Stimulated activated naive CD8-positive, alpha-beta T cell treated with anti-CD3 and anti-CD28 coated beads, Interleukin-15, Interleukin-2, amounts not matched to agents 100 U/mL and 50 U/mL, for 24 hours (primary cell): ENCODE measurements at regions not wholly inside any gene's neighbourhood (a gene's known extent, or its start where the extent isn't known, plus 50 kb on each side); places are given as distances from the start of the nearest gene placed in this dataset.
A peak's percentile ranks its signal among the peaks of the same experiment; 100 is the strongest.
"Not testable (repeated sequence)": the region's sequence is repeated elsewhere in the genome, so short reads cannot be mapped to it uniquely, and the experiment has no call there.

Experiments used
- ATAC-seq: fragments of 150-1000 bp; cut with Tn5 transposase; one replicate; pipeline ENCODE4 v1.10.0; 2021
- DNase-seq: peaks from one replicate; pipeline ENCODE4 v3.0.0; 2021

DNA sequence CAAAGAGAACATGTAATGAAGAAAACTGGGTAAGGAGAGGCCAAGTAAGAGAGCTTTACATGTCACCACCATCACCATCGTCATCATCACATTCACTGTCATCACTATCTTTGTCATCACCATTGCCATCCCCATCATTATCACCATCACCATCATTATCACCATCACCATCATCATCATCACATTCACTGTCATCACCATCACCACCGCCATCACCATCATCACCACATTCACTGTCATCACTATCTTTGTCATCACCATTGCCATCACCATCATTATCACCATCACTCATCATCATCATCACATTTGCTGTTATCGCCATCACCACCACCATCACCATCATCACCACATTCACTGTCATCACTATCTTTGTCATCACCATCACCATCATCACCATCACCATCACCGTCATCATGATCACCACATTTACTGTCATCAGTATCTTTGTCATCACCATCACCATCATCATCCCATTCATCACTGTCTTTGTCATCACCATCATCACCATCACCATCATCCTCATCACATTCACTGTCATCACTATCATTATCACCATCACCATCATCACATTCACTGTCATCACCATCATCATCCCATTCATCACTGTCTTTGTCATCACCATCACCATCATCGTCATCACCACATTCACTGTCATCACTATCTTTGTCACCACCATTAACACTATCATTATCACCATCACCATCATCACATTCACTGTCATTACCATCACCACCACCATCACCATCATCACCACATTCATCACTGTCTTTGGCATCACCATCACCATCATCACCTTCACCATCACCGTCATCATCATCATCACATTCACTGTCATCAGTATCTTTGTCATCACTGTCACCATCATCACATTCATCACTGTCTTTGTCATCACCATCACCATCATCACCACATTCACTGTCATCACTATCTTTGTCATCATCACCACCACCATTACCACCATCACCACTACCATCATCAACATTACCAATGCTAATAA, 172.3 kb downstream of the ERMARD start:
- no peak for DNase-seq
- ATAC-seq: no peak

DNA sequence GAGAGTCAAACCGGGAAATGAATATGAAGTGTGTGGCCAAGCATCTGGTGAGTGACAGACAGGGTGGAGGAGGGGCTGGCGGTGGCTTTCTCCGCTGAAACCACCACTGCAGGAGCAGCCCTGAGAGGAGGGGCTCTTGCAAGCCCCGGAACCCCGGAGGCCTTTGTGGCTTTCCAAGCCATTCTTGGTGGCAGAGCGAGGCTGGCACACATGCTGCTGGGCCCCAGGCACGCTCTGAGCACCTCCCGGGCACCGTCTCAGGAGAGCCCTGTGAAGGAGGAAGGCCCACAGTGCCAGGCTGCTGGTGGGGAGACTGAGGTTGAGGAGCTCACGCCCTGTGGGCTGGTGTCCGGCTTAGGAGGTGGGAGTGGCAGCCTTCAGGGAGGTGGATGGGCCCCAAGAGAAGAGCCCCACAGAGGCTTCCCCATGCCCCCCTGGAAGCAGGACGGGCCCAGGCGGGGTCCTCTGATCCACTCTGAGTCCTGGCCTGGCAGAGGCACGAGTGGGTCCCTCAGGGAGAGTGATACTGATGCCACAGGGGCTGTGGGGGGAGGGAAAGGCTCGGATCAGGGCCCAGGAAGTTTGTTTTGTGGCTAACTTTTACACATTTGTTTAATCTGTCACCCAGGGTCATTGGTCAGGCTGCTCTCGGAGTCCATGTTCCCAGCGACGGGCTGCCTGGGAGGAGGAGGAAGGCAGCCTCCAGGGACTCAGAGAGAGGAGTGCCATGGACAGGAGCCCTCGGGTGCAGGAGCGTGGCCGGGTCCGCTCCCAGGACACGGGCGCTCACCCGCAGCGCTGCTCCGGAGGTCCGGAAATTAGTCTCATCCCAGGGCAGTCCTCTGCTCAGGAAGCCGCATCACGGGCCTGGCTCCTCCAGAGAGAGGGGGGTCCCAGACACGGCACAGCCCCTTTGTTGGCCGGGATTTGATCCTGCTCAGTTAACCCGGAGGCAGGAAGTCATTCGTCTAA, 170.7 kb downstream of the ERMARD start:
- peak; percentile 69 for DNase-seq
- ATAC-seq: peak; percentile 89

DNA sequence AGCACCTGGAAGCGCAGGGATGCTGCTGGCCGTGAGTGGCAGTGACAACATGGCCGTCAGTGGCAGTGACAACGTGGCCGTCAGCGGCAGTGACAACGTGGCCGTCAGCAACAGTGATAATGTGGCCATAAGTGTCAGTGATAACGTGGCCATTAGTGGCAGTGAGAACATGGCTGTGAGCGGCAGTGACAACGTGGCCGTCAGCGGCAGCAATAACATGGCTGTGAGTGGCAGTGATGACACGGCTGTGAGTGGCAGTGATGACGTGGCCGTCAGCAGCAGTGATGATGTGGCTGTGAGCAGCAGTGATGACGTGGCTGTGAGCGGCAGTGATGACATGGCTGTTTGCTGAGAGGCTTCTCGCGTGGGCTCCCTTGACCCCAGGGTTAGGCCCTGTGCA, 169.8 kb downstream of the ERMARD start:
- ATAC-seq (no peak), DNase-seq (no peak)

DNA sequence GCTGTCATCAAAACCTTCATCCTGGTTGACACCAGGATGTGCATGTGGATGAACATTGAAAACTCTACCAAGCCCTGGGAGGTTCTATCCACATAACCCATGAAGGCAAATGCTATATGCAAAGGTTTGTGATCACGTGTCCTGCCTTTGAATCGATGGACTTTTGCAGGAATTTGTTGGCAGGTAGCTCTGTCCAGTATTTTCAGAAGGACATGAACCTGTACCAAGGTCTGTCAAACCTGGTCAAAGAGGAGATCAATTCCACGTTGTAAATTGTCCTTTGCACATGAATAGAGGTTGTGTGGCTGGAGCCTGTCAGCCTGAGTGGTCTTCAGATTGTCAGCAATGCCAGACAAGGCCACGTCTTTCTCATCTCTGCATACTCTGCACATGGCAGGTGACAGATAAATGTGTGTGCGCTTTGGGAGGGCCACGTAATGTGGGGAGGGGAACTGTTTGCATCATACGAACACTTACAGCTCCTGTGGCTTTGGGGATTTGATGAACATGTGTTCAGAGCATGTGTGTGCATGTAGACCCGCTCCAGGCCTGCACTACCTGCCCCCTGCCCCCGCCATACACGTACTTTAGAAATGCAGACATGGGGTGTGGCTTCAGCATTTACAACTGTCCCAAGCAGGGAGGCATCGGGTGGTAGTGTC, 169.1 kb downstream of the ERMARD start:
- no peak for DNase-seq
- no peak for ATAC-seq

DNA sequence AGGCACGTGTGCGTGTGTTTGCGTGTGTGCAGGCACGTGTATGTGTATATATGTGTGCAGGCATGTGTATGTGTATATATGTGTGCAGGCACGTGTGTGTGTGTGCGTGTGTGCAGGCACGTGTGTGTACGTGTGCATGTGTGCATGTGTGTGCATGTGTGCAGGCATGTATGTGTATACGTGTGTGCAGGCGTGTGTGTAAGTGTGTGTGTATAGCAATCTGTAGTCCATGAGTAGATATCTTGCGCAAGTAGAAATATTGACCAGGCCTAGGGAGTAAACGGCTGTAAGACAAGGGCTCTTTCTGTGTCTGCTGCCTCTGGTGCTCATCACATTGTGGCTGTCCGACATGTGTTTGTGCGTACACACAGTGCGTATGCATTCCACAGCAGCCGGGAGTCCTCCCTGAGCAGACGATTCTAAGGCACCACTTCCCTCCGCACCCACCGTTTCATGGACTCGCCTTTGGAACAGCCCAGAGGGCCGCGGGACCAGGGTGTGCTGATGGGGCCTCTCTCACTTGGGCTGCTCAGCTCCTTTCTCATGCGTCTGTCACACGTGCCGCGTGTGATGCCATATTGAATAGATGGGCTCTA, 167.6 kb downstream of the ERMARD start:
- DNase-seq (no peak), ATAC-seq (no peak)

DNA sequence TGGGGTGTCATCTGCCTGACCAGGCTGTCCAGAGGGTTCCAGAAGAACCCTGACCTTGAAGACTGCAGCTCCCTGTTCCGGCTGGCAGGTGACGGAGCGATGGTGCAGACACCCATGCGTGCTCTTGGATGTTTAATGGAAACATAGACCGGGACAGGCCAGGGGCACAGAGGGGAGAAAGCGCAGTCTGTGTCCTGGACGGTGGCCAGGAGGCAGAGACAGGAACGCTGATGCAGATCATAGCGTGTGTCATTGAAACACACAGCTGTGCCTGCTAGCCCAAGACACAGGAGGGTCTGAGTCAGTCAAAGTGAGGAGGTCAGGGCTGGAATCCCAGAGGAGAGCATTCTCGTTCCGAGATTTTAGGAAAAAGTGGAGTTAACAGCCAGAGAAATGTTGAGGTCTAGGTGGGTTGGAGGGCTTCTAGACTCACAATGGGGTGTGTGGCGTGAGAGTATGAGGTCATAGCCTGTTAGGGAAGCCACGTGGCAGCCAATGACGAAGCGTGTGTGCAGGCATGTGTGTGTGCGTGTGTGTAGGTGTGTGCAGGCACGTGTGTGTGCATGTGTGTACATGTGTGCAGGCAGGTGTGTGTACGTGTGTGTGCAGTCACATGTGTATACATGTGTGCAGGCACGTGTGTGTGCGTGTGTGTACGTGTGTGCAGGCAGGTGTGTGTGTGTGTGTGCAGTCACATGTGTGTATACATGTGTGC, 167.0 kb downstream of the ERMARD start:
- ATAC-seq (no peak), DNase-seq (no peak)

DNA sequence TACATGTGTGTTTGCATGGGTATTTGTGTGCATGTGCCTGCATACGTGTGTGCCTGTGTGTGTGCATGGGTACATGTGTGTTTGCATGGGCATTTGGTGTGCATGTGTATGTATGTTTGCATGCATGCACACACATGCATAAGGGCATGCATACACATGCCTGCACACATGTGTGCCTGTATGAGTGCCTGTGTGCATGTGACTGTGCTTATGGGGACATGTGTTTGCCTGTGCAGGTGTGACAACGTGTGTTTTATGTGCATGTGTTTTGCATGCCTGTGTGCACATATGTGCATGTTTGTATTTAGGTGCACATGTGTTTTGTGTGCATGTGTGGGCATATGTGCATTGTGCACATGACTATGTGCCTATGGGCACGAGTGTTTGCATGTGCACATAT, 165.7 kb downstream of the ERMARD start:
- ATAC-seq (no peak), DNase-seq (no peak)

DNA sequence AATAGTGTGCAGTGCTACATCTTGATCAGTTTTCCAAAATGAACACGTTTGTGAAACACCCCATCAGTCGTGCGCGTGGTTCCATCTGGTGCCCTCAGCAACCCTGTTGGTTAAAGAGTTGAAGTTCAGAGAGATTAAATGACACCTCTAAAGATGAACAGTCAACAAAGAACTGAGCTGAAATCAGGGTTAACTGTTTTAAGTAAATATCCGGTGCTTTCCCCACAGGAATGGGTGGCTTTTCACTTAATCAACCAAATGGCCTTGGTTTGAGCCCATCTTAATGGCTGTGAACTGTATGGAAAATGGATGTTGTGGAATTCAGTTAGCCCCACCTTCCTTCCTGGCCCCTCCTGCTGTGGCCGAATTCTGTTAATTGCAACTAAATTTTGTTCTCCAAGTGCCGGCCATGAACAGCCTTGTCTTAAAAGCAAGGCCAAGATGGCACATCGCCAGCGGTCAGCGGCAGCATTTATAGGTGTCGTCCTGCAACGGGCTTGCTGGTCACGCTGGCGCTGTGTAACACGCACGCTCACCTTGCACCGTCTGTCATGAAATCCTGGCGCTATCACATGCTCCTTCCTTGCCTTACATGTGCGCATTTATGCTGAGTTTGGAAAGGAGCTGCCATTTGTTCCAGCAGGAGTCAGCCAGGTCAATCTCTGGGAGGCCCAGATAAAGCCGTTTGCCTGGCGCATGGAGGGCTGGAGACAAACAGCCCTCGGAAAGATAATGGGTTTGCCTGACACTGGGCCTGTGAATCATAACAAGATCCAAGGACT, 164.5 kb downstream of the ERMARD start:
- ATAC-seq: no peak
- no peak for DNase-seq

DNA sequence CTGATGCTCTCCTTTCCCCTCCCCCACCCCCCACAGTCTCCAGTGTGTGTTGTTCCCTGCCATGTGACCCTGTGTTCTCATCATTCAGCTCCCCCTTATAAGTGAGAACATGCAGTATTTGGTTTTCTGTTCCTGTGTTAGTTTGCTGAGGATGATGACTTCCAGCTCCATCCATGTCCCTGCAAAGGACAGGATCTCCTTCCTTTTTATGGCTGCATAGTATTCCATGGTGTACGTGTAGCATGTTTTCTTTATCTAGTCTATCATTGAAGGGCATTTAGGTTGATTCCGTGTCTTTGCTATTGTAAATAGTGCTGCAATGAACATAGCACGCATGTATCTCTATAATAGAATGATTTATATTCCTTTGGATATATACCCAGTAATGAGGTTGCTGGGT, 162.3 kb downstream of the ERMARD start:
- not testable (repeated sequence) for ATAC-seq

DNA sequence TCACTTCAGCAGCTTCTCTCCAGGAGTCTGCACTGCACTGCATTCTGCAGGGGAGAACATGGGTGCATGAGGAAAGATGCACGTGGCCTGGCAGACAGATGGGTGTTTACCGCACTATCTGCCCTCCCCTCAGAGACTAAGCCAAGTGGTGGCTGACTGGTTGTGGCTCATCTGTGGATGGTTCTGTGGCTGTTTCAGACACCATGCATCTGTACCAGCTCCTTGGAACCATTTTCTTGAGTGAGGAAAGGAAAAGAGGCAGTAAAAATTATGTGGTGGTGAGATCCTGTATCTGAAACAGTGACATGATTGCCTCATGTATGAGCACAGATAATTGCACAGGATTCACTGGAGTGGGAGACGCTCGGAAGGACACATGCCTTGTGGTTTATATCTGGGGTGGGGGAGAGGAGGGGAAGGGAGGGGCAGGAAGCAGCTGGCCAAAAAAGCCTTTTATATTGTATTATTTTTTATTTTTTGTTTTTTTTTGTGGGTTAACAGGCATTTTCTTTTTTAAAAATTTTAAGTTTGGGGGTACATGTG, 161.7 kb downstream of the ERMARD start:
- no peak for ATAC-seq
- no peak for DNase-seq

More for the DNA sequence above, 162.3 kb downstream of the ERMARD start:
- DNase-seq: not testable (repeated sequence)

DNA sequence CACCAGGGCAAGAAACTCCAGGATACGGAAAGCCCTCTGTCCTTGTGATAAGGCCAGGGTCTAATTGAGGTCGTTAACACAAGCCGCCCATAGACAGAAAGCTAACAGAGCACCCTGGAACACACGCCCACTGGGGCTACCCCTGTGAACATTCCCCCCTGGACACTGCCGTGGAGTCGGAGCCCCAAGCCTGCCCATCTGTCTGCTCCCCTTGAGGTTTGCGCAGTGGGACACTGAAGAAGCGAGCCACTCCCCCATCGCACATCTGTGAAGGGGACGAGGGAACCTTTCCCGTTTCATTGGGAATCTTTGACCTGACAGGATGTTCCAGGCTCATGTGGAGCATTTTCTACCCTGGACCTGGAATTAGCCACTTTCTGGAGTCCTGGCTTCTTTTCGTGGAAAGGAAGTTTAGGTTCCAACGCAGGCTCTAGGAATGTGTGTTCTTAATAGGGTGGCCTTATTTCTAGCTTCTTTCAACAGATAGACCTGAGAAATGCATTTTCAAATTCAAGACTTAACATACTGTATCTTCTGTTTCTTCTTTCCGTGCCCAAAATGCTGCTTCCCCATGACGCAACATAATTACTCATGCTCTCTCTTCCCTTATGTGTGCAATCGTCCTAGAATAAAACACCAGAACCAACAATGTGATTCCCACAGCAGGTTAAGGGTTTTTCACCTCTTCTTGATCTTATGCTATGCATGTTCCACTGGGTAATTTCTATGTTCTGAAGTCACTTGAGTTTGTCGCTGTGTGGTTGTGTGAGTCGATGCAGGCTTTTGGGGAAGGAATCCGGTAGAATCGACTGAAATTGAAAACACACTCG, 161.1 kb downstream of the ERMARD start:
- ATAC-seq: no peak

DNA sequence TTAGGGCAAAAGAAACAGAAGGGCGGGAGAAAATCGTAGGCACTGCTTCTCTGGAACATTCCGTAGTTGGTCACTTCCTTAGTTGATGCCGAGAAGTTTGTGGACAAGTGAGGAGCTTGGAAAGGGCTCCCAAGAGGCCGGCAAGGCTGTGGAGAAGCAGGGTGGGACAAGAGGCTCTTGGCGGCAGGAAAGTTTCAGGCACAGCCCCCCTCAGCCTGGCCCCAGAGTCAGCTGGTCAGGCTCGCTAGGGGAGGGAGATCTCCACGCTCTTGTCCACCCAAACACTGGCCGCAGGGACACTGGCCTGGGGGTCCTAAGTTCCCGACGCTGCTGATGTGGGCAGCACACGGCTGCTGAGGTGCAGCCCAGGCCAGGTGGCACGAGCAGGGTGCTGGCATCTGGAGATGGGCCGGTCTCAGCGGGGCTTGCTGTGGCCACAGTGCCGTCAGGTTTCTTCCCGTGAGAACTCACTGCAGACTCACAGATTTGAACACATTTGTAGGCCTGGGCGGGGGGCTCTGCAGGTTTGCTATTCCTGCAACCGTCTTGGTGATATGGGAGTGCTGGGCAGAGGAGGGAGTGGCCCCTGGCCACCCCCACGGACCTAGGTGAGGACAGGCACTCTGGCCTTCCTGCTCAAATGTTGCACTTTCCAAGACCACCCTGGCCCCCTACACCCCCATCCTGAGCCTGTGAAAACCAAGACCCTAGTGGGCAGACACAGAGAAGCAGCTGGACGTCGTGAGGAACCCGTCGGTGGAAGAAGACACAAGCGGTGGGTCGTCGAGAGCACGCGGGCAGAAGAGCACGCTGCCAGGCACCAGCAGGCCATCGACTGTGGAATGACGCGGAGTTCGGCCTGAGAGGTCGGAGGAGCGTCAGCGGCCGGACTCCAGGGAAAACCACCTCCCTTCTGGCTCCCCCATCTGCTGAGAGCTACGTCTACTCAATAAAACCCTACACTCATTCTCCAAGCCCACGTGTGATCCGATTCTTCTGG, 160.1 kb downstream of the ERMARD start:
- DNase-seq (no peak), ATAC-seq (no peak)

More for the DNA sequence above, 161.1 kb downstream of the ERMARD start:
- no peak for DNase-seq

DNA sequence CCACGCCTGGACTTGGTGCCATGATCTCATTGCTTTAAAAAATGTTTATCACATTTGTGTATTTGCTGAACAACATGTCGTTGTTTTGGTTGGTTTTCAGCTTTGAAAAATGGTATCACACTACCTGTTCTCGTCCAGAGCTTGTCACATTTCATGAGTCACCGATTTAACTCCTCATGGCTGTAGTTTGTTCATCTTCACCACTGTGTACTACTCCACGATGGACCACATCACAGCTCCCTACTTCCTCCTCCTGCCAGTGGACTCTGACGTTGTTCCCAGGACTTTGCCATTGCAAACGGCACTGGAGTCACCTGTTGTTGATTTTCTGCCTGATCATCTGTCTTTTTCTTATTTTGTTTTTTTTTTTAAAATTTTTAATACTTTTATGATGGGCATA, 157.7 kb downstream of the ERMARD start:
- no peak for ATAC-seq
- DNase-seq: no peak

DNA sequence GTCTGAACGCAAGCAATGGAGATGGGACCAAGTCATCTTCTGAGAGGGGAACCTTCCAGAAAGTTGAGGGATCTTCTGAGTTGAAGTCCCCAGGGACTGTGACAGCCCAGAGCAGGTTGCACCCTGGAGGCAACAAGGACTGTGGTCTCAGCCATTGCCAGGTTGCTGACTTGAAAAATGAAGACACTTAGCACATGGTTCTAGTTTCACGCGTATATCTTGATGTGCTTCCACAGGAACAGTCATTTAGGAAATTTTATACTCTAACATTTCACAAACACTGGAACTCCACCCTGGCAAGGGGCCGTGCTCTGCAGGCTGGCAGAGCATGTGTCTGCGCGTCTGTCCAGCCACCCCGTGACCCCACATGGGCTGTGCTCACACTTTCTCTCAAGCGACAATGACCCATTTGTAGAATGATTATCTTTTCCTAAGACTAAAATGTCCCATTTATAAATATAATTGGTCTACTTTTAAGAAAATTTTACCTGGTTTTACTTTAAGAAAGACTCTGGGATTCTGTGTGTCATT, 157.0 kb downstream of the ERMARD start:
- DNase-seq (no peak), ATAC-seq (no peak)

DNA sequence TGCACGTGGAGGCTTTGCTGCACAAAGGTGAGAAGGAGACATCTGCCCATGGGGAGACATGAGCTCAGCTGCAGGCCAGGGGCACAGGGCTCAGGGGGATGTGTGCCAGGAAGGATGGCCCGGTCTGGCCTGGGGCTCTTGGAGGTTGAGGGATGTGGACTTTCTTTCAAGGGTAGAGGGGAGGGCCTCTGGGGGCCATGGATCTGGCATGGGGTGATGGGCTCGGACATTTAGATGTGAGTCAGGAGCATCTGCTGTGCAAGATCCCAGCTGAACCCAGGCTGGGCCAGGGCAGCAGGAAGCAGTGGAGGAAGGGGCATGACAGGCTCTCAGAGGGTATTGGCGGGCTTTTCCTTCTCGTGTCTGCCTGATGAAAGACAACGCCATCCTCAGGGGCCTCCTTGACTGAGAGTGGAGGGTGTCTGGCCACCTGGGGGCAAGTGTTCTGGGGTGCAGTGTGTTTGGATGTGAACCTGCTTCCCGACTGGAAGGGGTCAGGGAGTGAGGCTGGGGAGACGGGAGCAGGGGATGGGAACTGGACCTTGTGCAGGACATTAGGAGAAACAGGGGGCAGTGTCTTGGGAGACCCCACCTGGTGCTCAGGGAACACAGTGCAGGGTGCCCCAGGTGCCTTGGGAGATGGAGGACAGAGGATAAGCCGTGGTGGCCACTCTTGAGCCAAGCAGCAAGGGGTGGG, 156.1 kb downstream of the ERMARD start:
- ATAC-seq: no peak
- no peak for DNase-seq

DNA sequence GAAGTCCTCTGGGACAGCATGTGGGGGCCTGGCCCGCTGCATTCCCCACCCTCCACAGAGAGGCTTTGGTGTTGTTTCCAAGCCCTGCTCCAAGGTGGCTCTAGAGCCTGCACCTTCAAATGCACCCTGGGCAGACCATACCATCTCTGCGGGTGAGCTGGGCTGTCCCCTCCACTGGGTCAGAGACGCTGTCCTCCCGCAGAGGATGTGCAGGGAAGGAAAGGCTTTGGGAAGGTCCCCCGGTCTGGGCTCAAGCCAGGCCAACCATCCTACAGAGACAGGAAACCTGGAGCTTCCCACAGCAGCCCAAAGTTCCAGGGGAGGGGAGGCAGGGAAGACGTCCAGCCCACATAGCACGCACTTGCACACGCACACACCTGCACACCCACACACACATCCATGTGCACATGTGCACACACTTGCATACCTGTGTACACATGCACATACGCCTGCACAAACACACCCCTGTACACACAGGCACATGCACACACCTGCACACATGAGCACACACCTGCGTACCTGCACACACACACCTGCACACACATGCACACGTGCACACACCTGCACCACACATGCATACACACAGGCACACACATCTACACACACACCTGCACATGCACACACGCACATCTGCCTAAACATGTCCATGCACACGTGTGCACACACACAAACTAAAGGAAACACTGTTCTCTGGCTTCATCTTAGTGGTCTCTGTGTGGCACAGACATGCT, 155.4 kb downstream of the ERMARD start:
- DNase-seq: no peak
- ATAC-seq: no peak
